Heart left ventricle (tissue), 13 donors: ENCODE measurements at regions not wholly inside any gene's neighbourhood (a gene's known extent, or its start where the extent isn't known, plus 50 kb on each side); places are given as distances from the start of the nearest gene placed in this dataset.

Experiments used
- POLR2A ChIP-seq, 2 donors: fragments of 450-650 bp; IDR thresholded peaks; one replicate each; pipeline ENCODE4 v1.6.1; 2017; ENCODE audit warnings: antibody characterized with exemption in 2 of 2, mild to moderate bottlenecking in 2 of 2, moderate library complexity in 2 of 2
- TF ChIP-seq, protein P1 (sequence below), 12 donors: fragments of 200-600 bp; sonication (generic) in 4 of 12; IDR thresholded peaks; one replicate each; pipeline versions ENCODE4 v1.5.0 to v1.8.0; 2018 to 2022; ENCODE audit warnings: antibody characterized with exemption in 12 of 12, mild to moderate bottlenecking in 5 of 12
- donor health status: ischemic (EF 13 %, LVEDD 7.1; RV severe dilation, severe dysfunction).
- donor health status: DM: no; HTN: yes; CAD: no.
- donor health status: DM: no; HTN: no; CAD: no.
- donor health status: ischemic (EF 25% LVEDD 6.9; RV normal size, moderate dysfunction).
- donor health status: ischemic (EF 25% LVEDD 5.7; RV mildly dilated, moderate dysfunction).
- donor health status: ischemic (EF 35%, LVEDD 5.7; RV mildly dilated, moderate dysfunction).
- donor health status: nonischemic (EF 11% LVEDD 7.7; RV severe dilation, severe dysfunction).
- donor health status: DM: yes; HTN: yes; CAD: no.
- donor health status: PGD.
- donor health status: ischemic (EF 29% LVEDD 5.4; RV normal size, mild dysfunction).
- donor health status: nonischemic (EF 23%, LVEDD 6.1; RV moderate dilation, normal function).

DNA sequence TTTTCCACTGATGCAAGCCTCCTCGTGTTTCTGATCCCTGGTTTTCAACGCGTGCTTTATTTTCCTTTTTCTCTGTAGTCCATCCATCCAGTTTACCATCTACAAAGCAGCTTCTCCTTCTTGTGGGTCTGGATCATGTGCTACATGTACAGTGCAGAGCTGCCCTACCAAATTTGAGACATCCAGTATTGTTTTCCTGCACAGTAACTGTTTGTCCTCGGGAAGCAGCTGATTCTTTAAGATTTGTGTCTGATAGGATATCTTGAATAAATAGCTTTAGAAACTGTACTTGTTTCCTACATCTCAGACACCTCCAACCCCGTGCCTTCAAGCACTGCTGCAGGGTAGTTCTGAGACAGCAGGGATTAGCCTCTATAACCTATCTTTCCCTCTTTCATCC is 368.1 kb upstream of the FAR2 start:
- no peak for TF ChIP-seq POLR2A (IDR thresholded peaks at IDR 0.05)
- TF ChIP-seq, protein P1, sequence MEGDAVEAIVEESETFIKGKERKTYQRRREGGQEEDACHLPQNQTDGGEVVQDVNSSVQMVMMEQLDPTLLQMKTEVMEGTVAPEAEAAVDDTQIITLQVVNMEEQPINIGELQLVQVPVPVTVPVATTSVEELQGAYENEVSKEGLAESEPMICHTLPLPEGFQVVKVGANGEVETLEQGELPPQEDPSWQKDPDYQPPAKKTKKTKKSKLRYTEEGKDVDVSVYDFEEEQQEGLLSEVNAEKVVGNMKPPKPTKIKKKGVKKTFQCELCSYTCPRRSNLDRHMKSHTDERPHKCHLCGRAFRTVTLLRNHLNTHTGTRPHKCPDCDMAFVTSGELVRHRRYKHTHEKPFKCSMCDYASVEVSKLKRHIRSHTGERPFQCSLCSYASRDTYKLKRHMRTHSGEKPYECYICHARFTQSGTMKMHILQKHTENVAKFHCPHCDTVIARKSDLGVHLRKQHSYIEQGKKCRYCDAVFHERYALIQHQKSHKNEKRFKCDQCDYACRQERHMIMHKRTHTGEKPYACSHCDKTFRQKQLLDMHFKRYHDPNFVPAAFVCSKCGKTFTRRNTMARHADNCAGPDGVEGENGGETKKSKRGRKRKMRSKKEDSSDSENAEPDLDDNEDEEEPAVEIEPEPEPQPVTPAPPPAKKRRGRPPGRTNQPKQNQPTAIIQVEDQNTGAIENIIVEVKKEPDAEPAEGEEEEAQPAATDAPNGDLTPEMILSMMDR (IDR thresholded peaks at IDR 0.05), result no peak
